Spleen (tissue), 11 donors: ENCODE measurements at regions not wholly inside any gene's neighbourhood (a gene's known extent, or its start where the extent isn't known, plus 50 kb on each side); places are given as distances from the start of the nearest gene placed in this dataset.

Experiments
- DNase-seq: peaks from one replicate; pipeline ENCODE4 v3.0.0-alpha.2; 2020
- H3K27ac ChIP-seq, 8 donors: fragments of 200-600 bp; sonication (generic) in 7 of 8; 1 replicate in 4 of 8; 2 replicates in 4 of 8; pipeline versions ENCODE4 v1.5.0 to v1.8.0; 2016 to 2021; ENCODE audit warnings: inconsistent platforms in 4 of 8, mild to moderate bottlenecking in 4 of 8, moderate library complexity in 1 of 8
- H3K27me3 ChIP-seq, 7 donors: fragments of 200-600 bp; sonication (generic) in 6 of 7; replicated peaks in 1 of 7; 1 replicate in 4 of 7; 2 replicates in 3 of 7; pipeline versions ENCODE4 v1.5.0 to v1.8.0; 2016 to 2021; ENCODE audit warnings: inconsistent platforms in 3 of 7, mild to moderate bottlenecking in 1 of 7
- H3K36me3 ChIP-seq, 6 donors: fragments of 200-600 bp; sonication (generic) in 5 of 6; 1 replicate in 4 of 6; 2 replicates in 2 of 6; pipeline versions ENCODE4 v1.5.0 to v1.8.0; 2016 to 2021; ENCODE audit warnings: inconsistent platforms in 2 of 6
- H3K4me1 ChIP-seq, 6 donors: fragments of 200-600 bp; sonication (generic) in 5 of 6; 1 replicate in 3 of 6; 2 replicates in 3 of 6; pipeline versions ENCODE4 v1.5.0 to v1.8.0; 2016 to 2021; ENCODE audit warnings: inconsistent platforms in 3 of 6
- H3K4me3 ChIP-seq, 8 donors: fragments of 200-600 bp; sonication (generic) in 7 of 8; 1 replicate in 4 of 8; 2 replicates in 4 of 8; pipeline versions ENCODE4 v1.5.0 to v1.8.0; 2016 to 2021; ENCODE audit warnings: inconsistent platforms in 4 of 8, mild to moderate bottlenecking in 4 of 8, moderate library complexity in 2 of 8
- H3K9me3 ChIP-seq, 8 donors: fragments of 200-600 bp; sonication (generic) in 7 of 8; 1 replicate in 4 of 8; 2 replicates in 4 of 8; pipeline versions ENCODE4 v1.5.0 to v1.8.0; 2016 to 2021; ENCODE audit warnings: inconsistent platforms in 4 of 8
- CTCF ChIP-seq, 11 experiments: fragments of 200-600 bp in 7 of 11; fragments of 450-650 bp in 4 of 11; sonication (generic) in 4 of 11; IDR thresholded peaks in 8 of 11; conservative IDR thresholded peaks in 3 of 11; 1 replicate in 7 of 11; 2 replicates in 4 of 11; pipeline versions ENCODE4 v1.4.0 to v1.8.0; 2016 to 2021; ENCODE audit warnings: antibody characterized with exemption in 11 of 11, inconsistent platforms in 4 of 11, mild to moderate bottlenecking in 1 of 11
- POLR2A ChIP-seq, 3 donors: fragments of 450-650 bp; IDR thresholded peaks; one replicate each; pipeline ENCODE4 v1.5.1; 2017; ENCODE audit warnings: antibody characterized with exemption in 3 of 3, mild to moderate bottlenecking in 1 of 3
- POLR2AphosphoS5 ChIP-seq, 3 donors: sonication (generic); formaldehyde crosslinking; IDR thresholded peaks; one replicate each; pipeline ENCODE4 v1.5.1; 2017; ENCODE audit warnings: antibody characterized with exemption in 3 of 3
- WGBS, 5 donors: extraction: QIAGEN DNeasy Blood & Tissue Kit in 3 of 5; methylation state at CpG; one replicate each; pipeline versions ENCODE4 v1.1.5 to v1.1.7; 2013 to 2018; 5-methylcytosine and 5-hydroxymethylcytosine counted together
- intact Hi-C: fragments of 100-400 bp; cut with DNase I; formaldehyde crosslinking; loops from one replicate; pipeline ENCODE4 v1.15.0; 2023; ENCODE audit warnings: low total_unique reads
- donor health status: healthy with polysubstance abuse.
- donor health status: DM: no; HTN: no; CAD: no; lungs with moderate emphysema.
- donor health status: DM: no; HTN: no; CAD: no.
- donor health status: Bipolar disorder and iron deficiency.
- donor health status: healthy.
- donor health status: DM: no; HTN: no; CAD: no.
- donor health status: DM: yes; HTN: yes; CAD: no.

GRCh38 chr18:73750052-73750451 is 397.6 kb downstream of the FBXO15 start:
- DNase-seq: no peak
- no peak overlapping the region for H3K4me3 ChIP-seq
- H3K36me3 ChIP-seq: no peaks in the 10 kb centered on the region
- H3K9me3 ChIP-seq: no peaks in the 10 kb centered on the region
- intact Hi-C loops: no loop called here
- no peaks in the 10 kb centered on the region for H3K4me1 ChIP-seq
- WGBS, 5 donors: 90 to 95% (median 93%) methylated on average over 5 of the region's 5 CpGs
- no peaks in the 10 kb centered on the region for H3K27me3 ChIP-seq
- H3K27ac ChIP-seq: no peak overlapping the region
- TF ChIP-seq POLR2AphosphoS5 (IDR thresholded peaks at IDR 0.05): no peak
- TF ChIP-seq POLR2A (IDR thresholded peaks at IDR 0.05): no peak
- TF ChIP-seq CTCF (IDR thresholded peaks at IDR 0.05 in 8 of 11, conservative IDR thresholded peaks at IDR 0.05 in 3 of 11): no peak

GRCh38 chr18:73749304-73749703 is 398.3 kb downstream of the FBXO15 start:
- Histone ChIP-seq H3K4me3 (no peak overlapping the region), H3K36me3 (no peaks in the 10 kb centered on the region), H3K4me1 (no peaks in the 10 kb centered on the region), H3K27ac (no peak overlapping the region), H3K27me3 (no peaks in the 10 kb centered on the region), H3K9me3 (no peaks in the 10 kb centered on the region)
- no peak for DNase-seq
- intact Hi-C loops: no loop called here
- TF ChIP-seq POLR2A (IDR thresholded peaks at IDR 0.05): no peak
- no peak for TF ChIP-seq POLR2AphosphoS5 (IDR thresholded peaks at IDR 0.05)
- TF ChIP-seq CTCF (IDR thresholded peaks at IDR 0.05 in 8 of 11, conservative IDR thresholded peaks at IDR 0.05 in 3 of 11): no peak
- 64 to 85% (median 82%) methylated on average over 2 of the region's 2 CpGs for WGBS, 5 donors

- WGBS, 5 donors: 77 to 86% (median 82%) methylated on average over 4 of the region's 4 CpGs
- intact Hi-C loops: no loop called here
- TF ChIP-seq POLR2A (IDR thresholded peaks at IDR 0.05): no peak
- no peak for TF ChIP-seq CTCF (IDR thresholded peaks at IDR 0.05 in 8 of 11, conservative IDR thresholded peaks at IDR 0.05 in 3 of 11)
- no peak for TF ChIP-seq POLR2AphosphoS5 (IDR thresholded peaks at IDR 0.05)
- no peak for DNase-seq
- Histone ChIP-seq H3K27me3 (no peaks in the 10 kb centered on the region), H3K9me3 (no peaks in the 10 kb centered on the region), H3K4me1 (no peaks in the 10 kb centered on the region), H3K27ac (no peak overlapping the region), H3K4me3 (no peak overlapping the region), H3K36me3 (no peaks in the 10 kb centered on the region)
Measured at GRCh38 chr18:73748731-73749130, 398.9 kb downstream of the FBXO15 start.

GRCh38 chr18:73746101-73746500 is 401.5 kb downstream of the FBXO15 start:
- H3K27me3 ChIP-seq: no peaks in the 10 kb centered on the region
- no peaks in the 10 kb centered on the region for H3K9me3 ChIP-seq
- DNase-seq: no peak
- no peaks in the 10 kb centered on the region for H3K4me1 ChIP-seq
- no peak overlapping the region for H3K4me3 ChIP-seq
- no peak overlapping the region for H3K27ac ChIP-seq
- intact Hi-C loops: no loop called here
- no peaks in the 10 kb centered on the region for H3K36me3 ChIP-seq
- TF ChIP-seq POLR2AphosphoS5 (IDR thresholded peaks at IDR 0.05): no peak
- TF ChIP-seq POLR2A (IDR thresholded peaks at IDR 0.05): no peak
- no peak for TF ChIP-seq CTCF (IDR thresholded peaks at IDR 0.05 in 8 of 11, conservative IDR thresholded peaks at IDR 0.05 in 3 of 11)
